HCT116 (cell line): ENCODE measurements at regions not wholly inside any gene's neighbourhood (a gene's known extent, or its start where the extent isn't known, plus 50 kb on each side); places are given as distances from the start of the nearest gene placed in this dataset.

Experiments used
- ATAC-seq: fragments of 200-7000 bp; cut with Tn5 transposase; 2 replicates; pipeline ENCODE4 v1.9.1; 2020; ENCODE audit warnings: mild to moderate bottlenecking, moderate library complexity
- BruUV-seq: library from RNA; stranded (reverse); fragments of 400-500 nt; replicated peaks from 2 replicates; lab custom pipeline; 2021; lab: Mats Ljungman, UMichigan
- CTCF ChIA-PET: fragments of 300-600 bp; sonication (Branson Sonifier 250); formaldehyde crosslinking; loops from one replicate; lab custom pipeline; 2021; ENCODE audit warnings: antibody characterized with exemption; lab: Charles Lee
- POLR2A ChIA-PET: fragments of 300-600, 350-600 bp; sonication (Branson Sonifier 250); formaldehyde crosslinking; loops from one replicate; lab custom pipeline; 2021; ENCODE audit warnings: antibody characterized with exemption; lab: Charles Lee
- RAD21 ChIA-PET, 2 experiments: fragments of 300-600 bp; sonication (Branson Sonifier 250); formaldehyde crosslinking; loops; one replicate each; lab custom pipeline; 2023; ENCODE audit warnings: low total read pairs in 2 of 2; ENCODE audit not compliant: uncharacterized antibody in 2 of 2, unreplicated experiment in 2 of 2, low non-redundant PET in 1 of 2; lab: Charles Lee
- DNase-seq: peaks from one replicate; pipeline ENCODE4 v3.0.0-alpha.2; 2010; ENCODE audit warnings: low read depth, low spot score
- H2AFZ ChIP-seq: fragments of 200-600 bp; shearing (Covaris generic), sonication (generic); 2 replicates; pipeline ENCODE4 v1.6.1; 2017; ENCODE audit warnings: low read depth, mixed run types, mixed read lengths, antibody characterized with exemption, low read length; ENCODE audit not compliant: poor library complexity, severe bottlenecking
- H3K27ac ChIP-seq: 2 replicates; pipeline ENCODE4 v1.5.1; 2012; ENCODE audit warnings: low read depth, low read length
- H3K27me3 ChIP-seq: fragments of 200-600 bp; sonication (generic); 2 replicates; pipeline ENCODE4 v1.6.1; 2016; ENCODE audit warnings: mixed run types, low read length, mixed read lengths; ENCODE audit not compliant: insufficient read depth
- H3K36me3 ChIP-seq, 2 experiments: fragments of 200-500 bp in 1 of 2; fragments of 200-600 bp in 1 of 2; sonication (Bioruptor generic) in 1 of 2; sonication (generic) in 1 of 2; 2 replicates each; pipeline versions ENCODE4 v1.5.1 to v1.6.1; 2014 to 2016; ENCODE audit warnings: low read length in 2 of 2, inconsistent platforms in 1 of 2, mixed read lengths in 1 of 2, mixed run types in 1 of 2; ENCODE audit not compliant: insufficient read depth in 2 of 2, control insufficient read depth in 1 of 2
- H3K4me1 ChIP-seq, 2 experiments: fragments of 200-600 bp in 1 of 2; sonication (generic) in 1 of 2; 2 replicates each; pipeline versions ENCODE4 v1.5.1 to v1.6.1; 2012 to 2017; ENCODE audit warnings: low read length in 2 of 2, inconsistent platforms in 1 of 2, mild to moderate bottlenecking in 1 of 2, mixed read lengths in 1 of 2, mixed run types in 1 of 2, moderate library complexity in 1 of 2; ENCODE audit not compliant: insufficient read depth in 2 of 2, control insufficient read depth in 1 of 2
- H3K4me2 ChIP-seq: fragments of 200-600 bp; sonication (generic); 2 replicates; pipeline ENCODE4 v1.6.1; 2017; ENCODE audit warnings: mixed run types, low read length, mixed read lengths
- H3K4me3 ChIP-seq, 2 experiments: fragments of 200-600 bp in 1 of 2; sonication (generic) in 1 of 2; replicated peaks in 1 of 2; 2 replicates each; pipeline ENCODE4 v1.5.1; 2011 to 2016; ENCODE audit warnings: low read length in 2 of 2, control low read depth in 1 of 2, low read depth in 1 of 2, mild to moderate bottlenecking in 1 of 2, mixed read lengths in 1 of 2, mixed run types in 1 of 2
- H3K79me2 ChIP-seq: fragments of 200-600 bp; sonication (generic); 2 replicates; pipeline ENCODE4 v1.6.1; 2017; ENCODE audit warnings: mild to moderate bottlenecking, mixed run types, low read length, moderate library complexity, mixed read lengths; ENCODE audit not compliant: insufficient read depth
- H3K9ac ChIP-seq: fragments of 200-600 bp; sonication (generic); 2 replicates; pipeline ENCODE4 v1.6.1; 2016; ENCODE audit warnings: low read length, mixed read lengths
- H3K9me2 ChIP-seq: fragments of 200-600 bp; sonication (generic), shearing (Covaris generic); 2 replicates; pipeline ENCODE4 v1.6.1; 2017; ENCODE audit warnings: mixed run types, mild to moderate bottlenecking, moderate library complexity; ENCODE audit not compliant: insufficient read depth
- H3K9me3 ChIP-seq, 2 experiments: fragments of 200-500 bp in 1 of 2; fragments of 200-600 bp in 1 of 2; sonication (Bioruptor generic) in 1 of 2; sonication (generic) in 1 of 2; 2 replicates each; pipeline ENCODE4 v1.6.1; 2014 to 2017; ENCODE audit warnings: low read length in 2 of 2, mixed read lengths in 2 of 2, inconsistent platforms in 1 of 2, low read depth in 1 of 2, mild to moderate bottlenecking in 1 of 2, mixed run types in 1 of 2, moderate library complexity in 1 of 2; ENCODE audit not compliant: control insufficient read depth in 1 of 2, insufficient read depth in 1 of 2
- H4K20me1 ChIP-seq: fragments of 200-600 bp; sonication (generic), shearing (Covaris generic); 2 replicates; pipeline ENCODE4 v1.6.1; 2017; ENCODE audit warnings: mixed run types, mild to moderate bottlenecking, moderate library complexity; ENCODE audit not compliant: insufficient read depth
- ATF3 ChIP-seq: IDR thresholded peaks from 2 replicates; pipeline ENCODE4 v1.6.1; 2012
- EZH2 ChIP-seq: fragments of 200-600 bp; sonication (generic); IDR thresholded peaks from 2 replicates; pipeline ENCODE4 v1.6.1; 2017; ENCODE audit warnings: antibody characterized with exemption, mixed run types
- EZH2phosphoT487 ChIP-seq: fragments of 200-600 bp; IDR thresholded peaks from 2 replicates; pipeline ENCODE4 v1.6.1; 2018; ENCODE audit warnings: antibody characterized with exemption, borderline replicate concordance
- JUND ChIP-seq: IDR thresholded peaks from 2 replicates; pipeline ENCODE4 v1.6.1; 2012
- POLR2A ChIP-seq: IDR thresholded peaks from 2 replicates; pipeline ENCODE4 v1.7.0; 2011; ENCODE audit warnings: borderline replicate concordance; ENCODE audit not compliant: insufficient read depth, insufficient read length; ENCODE audit errors: extremely low read depth
- POLR2AphosphoS5 ChIP-seq: IDR thresholded peaks from 2 replicates; pipeline ENCODE4 v1.6.1; 2011; ENCODE audit warnings: mild to moderate bottlenecking, low read depth, low read length, moderate library complexity
- RAD21 ChIP-seq: IDR thresholded peaks from 2 replicates; pipeline ENCODE4 v1.6.1; 2012; ENCODE audit warnings: low read depth, mild to moderate bottlenecking
- REST ChIP-seq: IDR thresholded peaks from 2 replicates; pipeline ENCODE4 v1.6.1; 2012; ENCODE audit warnings: low read depth
- SIN3A ChIP-seq: IDR thresholded peaks from 2 replicates; pipeline ENCODE4 v1.6.1; 2012; ENCODE audit warnings: low read depth
- SP1 ChIP-seq: IDR thresholded peaks from 2 replicates; pipeline ENCODE4 v1.6.1; 2012; ENCODE audit warnings: low read depth
- TCF7L2 ChIP-seq: IDR thresholded peaks from 2 replicates; pipeline ENCODE4 v1.7.0; 2011; ENCODE audit warnings: borderline replicate concordance, inconsistent platforms; ENCODE audit not compliant: insufficient read depth, insufficient read length; ENCODE audit errors: extremely low read depth
- YY1 ChIP-seq: IDR thresholded peaks from 2 replicates; pipeline ENCODE4 v1.6.1; 2011; ENCODE audit warnings: low read length, low read depth, moderate library complexity, mild to moderate bottlenecking; ENCODE audit not compliant: insufficient replicate concordance; ENCODE audit errors: extremely low read depth
- ZBTB33 ChIP-seq: IDR thresholded peaks from 2 replicates; pipeline ENCODE4 v1.6.1; 2011; ENCODE audit warnings: mild to moderate bottlenecking, low read length, moderate library complexity; ENCODE audit not compliant: insufficient replicate concordance; ENCODE audit errors: extremely low read depth
- ZFX ChIP-seq: fragments of 450-650 bp; IDR thresholded peaks from 2 replicates; pipeline ENCODE4 v1.6.1; 2017
- ZNF274 ChIP-seq: fragments of 200-500 bp; sonication (Bioruptor generic); IDR thresholded peaks from 2 replicates; pipeline ENCODE4 v1.6.1; 2014; ENCODE audit warnings: mild to moderate bottlenecking, low read depth, low read length, inconsistent platforms
- intact Hi-C: fragments of 100-400 bp; cut with micrococcal nuclease; formaldehyde crosslinking; loops from 2 replicates; pipeline ENCODE4 v1.10.0; 2022

- intact Hi-C loops = no loop called here
- H3K4me3 ChIP-seq = no peak overlapping the region
- no peaks in the 10 kb centered on the region for H4K20me1 ChIP-seq
- H3K9ac ChIP-seq = no peak overlapping the region
- ChIA-PET POLR2A (no interaction called here), CTCF (no interaction called here), RAD21 (no interaction called here)
- H3K4me2 ChIP-seq = no peak overlapping the region
- TF ChIP-seq POLR2AphosphoS5 (no peak), POLR2A (no peak), ATF3 (no peak), TCF7L2 (no peak), REST (no peak), SP1 (no peak)
- no peaks in the 10 kb centered on the region for H3K79me2 ChIP-seq
- no TSS peak for BruUV-seq
- no peaks in the 10 kb centered on the region for H3K36me3 ChIP-seq
- ATAC-seq = no peak
- no peak overlapping the region for H3K27ac ChIP-seq
- peaks cover 3 to 5% of the 10 kb centered on the region in 2 experiments; a peak in 2 of 4 replicates for H3K9me3 ChIP-seq
- no peaks in the 10 kb centered on the region for H3K9me2 ChIP-seq
- DNase-seq = no peak
- H2AFZ ChIP-seq = no peak overlapping the region
- H3K4me1 ChIP-seq = no peaks in the 10 kb centered on the region
- no peaks in the 10 kb centered on the region for H3K27me3 ChIP-seq
Observed at GRCh38 chr5:165227515-165227914, 1722.1 kb downstream of the MAT2B start.

- Histone ChIP-seq H4K20me1 (no peaks in the 10 kb centered on the region), H2AFZ (no peak overlapping the region), H3K27ac (no peak overlapping the region), H3K9ac (no peak overlapping the region), H3K4me2 (no peak overlapping the region), H3K9me2 (no peaks in the 10 kb centered on the region), H3K9me3 (peaks cover 3 to 5% of the 10 kb centered on the region in 2 experiments; a peak in 2 of 4 replicates), H3K4me3 (no peak overlapping the region), H3K79me2 (no peaks in the 10 kb centered on the region), H3K27me3 (no peaks in the 10 kb centered on the region), H3K36me3 (no peaks in the 10 kb centered on the region), H3K4me1 (no peaks in the 10 kb centered on the region)
- ChIA-PET POLR2A (no interaction called here), RAD21 (no interaction called here), CTCF (no interaction called here)
- no peak for ATAC-seq
- no peak for DNase-seq
- intact Hi-C loops = no loop called here
- BruUV-seq = no TSS peak
- TF ChIP-seq ZBTB33 = no peak
- TF ChIP-seq EZH2 = no peak
- TF ChIP-seq RAD21 = no peak
- no peak for TF ChIP-seq SIN3A
- no peak for TF ChIP-seq YY1
- TF ChIP-seq EZH2phosphoT487 = no peak
- no peak for TF ChIP-seq POLR2A
- no peak for TF ChIP-seq POLR2AphosphoS5
- TF ChIP-seq ZNF274 = no peak
- no peak for TF ChIP-seq TCF7L2
- TF ChIP-seq JUND = no peak
- TF ChIP-seq ZFX = no peak
Observed at GRCh38 chr5:165228184-165228583, 1722.8 kb downstream of the MAT2B start.
